PC-3 (cell line): ENCODE measurements at regions not wholly inside any gene's neighbourhood (a gene's known extent, or its start where the extent isn't known, plus 50 kb on each side); places are given as distances from the start of the nearest gene placed in this dataset.

Source experiments
- EZH2phosphoT487 ChIP-seq: fragments of 300-600 bp; sonication (generic); IDR thresholded peaks from 2 replicates; pipeline ENCODE4 v1.6.1; 2018; ENCODE audit warnings: mild to moderate bottlenecking, antibody characterized with exemption, low read length, borderline replicate concordance
- TF ChIP-seq, protein P1 (sequence below): fragments of 300-600 bp; sonication (generic); conservative IDR thresholded peaks from 2 replicates; pipeline ENCODE4 v1.5.1; 2017; ENCODE audit warnings: antibody characterized with exemption, low read depth, mild to moderate bottlenecking, low read length

DNA sequence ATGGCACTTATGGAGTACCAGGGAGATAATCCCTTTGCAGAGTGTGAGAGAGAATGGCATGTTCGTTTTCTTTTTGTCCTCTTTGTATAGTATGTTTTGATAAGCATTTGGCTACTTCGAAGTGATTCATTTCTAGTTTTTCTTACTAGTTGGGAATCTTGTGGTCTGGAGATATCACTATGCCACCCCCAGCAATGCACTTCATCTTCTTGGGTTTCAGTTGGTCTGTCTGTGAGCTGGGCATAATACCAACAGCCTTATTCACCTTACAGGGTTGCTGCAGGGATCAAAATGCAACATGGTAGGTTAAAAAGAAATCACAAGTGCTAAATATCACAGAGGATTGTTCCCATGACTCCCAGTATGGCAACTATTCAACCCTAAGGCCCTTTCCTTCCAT lies 387.8 kb upstream of the CADM1 start:
- TF ChIP-seq, protein P1, sequence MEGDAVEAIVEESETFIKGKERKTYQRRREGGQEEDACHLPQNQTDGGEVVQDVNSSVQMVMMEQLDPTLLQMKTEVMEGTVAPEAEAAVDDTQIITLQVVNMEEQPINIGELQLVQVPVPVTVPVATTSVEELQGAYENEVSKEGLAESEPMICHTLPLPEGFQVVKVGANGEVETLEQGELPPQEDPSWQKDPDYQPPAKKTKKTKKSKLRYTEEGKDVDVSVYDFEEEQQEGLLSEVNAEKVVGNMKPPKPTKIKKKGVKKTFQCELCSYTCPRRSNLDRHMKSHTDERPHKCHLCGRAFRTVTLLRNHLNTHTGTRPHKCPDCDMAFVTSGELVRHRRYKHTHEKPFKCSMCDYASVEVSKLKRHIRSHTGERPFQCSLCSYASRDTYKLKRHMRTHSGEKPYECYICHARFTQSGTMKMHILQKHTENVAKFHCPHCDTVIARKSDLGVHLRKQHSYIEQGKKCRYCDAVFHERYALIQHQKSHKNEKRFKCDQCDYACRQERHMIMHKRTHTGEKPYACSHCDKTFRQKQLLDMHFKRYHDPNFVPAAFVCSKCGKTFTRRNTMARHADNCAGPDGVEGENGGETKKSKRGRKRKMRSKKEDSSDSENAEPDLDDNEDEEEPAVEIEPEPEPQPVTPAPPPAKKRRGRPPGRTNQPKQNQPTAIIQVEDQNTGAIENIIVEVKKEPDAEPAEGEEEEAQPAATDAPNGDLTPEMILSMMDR = no peak
- no peak for TF ChIP-seq EZH2phosphoT487
